ENCODE measurements at regions not wholly inside any gene's neighbourhood (a gene's known extent, or its start where the extent isn't known, plus 50 kb on each side); places are given as distances from the start of the nearest gene placed in this dataset.
"Not testable (repeated sequence)": the region's sequence is repeated elsewhere in the genome, so short reads cannot be mapped to it uniquely, and the experiment has no call there.

DNA sequence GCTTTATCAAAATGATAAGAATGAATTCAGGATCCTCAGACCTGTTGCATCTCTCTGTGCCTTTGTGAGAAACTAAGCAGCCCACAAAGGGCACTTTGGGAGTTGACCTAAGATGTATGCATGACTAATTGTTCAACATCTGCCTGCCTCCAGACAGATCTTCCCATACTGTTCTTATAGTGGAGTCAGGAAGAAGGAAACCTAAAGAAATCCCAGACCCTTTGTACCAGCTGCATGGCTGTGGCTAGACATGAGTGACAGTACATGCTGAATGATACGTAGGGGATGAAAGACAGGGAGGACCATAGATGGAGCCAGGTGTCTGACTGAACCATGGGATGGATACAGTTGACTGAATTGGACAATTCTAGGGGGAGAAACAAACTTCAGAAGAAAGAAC is 148.7 kb upstream of the PCGF5 start:
- no peak for DNase-seq (ENCODE audit: low read depth)
- H3K4me3 ChIP-seq (ENCODE audit: low read depth, low read length) = no peak overlapping the region

- H3K4me3 ChIP-seq (ENCODE audit: low read depth, low read length) = no peak overlapping the region
- no peak for DNase-seq (ENCODE audit: low read depth)
These were observed 147.0 kb upstream of the PCGF5 start for GRCh38 chr10:91073286-91073979.

GRCh38 chr10:91076991-91077548 is 143.4 kb upstream of the PCGF5 start:
- DNase-seq (ENCODE audit: low read depth) = no peak
- no peak overlapping the region for H3K4me3 ChIP-seq (ENCODE audit: low read depth, low read length)

DNA sequence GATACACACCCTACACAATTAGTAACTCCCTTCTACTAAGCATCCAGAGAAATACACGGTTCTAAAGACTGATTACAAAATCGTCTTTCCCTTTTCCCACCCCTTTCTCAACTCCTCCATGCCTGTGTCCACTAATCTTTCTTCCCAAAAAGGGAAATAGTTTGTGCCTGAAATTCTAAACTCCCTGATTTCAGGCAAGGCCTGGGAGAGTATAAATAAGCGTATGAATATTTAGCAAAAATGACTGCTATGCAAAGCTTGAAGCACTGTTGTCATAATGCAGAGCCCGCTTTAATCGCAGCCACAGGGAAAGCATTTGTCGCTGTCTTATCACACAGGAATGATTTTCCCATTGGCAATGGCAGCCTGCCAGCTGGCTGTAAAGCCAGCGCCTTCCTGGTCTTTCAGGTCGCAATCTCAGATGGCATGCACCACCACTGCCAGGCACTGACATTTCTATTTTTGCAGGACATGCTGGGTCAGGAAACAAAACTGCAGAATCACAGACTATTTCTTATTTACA is 142.9 kb upstream of the PCGF5 start:
- H3K4me3 ChIP-seq (ENCODE audit: low read depth, low read length) = no peak overlapping the region
- peak; percentile 14 for DNase-seq (ENCODE audit: low read depth)

DNA sequence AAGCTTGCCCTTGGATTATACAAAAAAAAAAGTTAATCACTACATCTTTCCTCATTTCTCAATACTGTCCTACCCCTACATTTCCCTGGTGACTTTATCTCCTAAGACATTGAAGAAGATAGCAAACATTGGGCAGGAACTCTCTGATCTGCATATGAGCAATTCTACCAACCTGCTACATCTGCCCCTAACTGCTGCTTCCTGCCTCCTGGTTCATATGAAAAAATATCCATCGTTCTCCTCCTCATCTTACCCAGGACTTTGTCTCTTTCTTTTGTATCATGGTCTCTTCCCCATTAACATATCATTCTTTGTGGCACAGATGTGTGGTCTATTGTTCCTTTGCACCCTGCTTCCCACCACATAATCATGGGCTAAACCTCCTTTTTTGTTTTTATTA is 139.7 kb upstream of the PCGF5 start:
- DNase-seq (ENCODE audit: low read depth) = no peak
- H3K4me3 ChIP-seq (ENCODE audit: low read depth, low read length) = no peak overlapping the region

DNA sequence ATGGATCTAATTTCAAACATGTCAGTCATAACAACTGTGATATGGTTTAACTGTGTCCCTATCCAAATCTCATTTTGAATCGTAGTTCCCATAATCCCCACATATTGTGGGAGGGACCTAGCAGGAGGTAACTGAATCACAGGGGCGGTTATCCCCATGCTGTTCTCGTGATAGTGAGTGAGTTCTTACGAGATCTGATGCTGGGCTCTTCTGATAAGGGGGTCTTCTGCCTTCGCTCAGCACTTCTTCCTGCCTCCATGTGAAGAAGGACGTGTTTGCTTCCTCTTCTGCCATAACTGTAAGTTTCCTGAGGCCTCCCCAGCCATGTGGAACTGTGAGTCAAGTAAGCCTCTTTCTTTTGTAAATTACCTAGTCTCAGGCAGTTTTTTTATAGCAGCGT is 138.0 kb upstream of the PCGF5 start:
- no peak for DNase-seq (ENCODE audit: low read depth)
- H3K4me3 ChIP-seq (ENCODE audit: low read depth, low read length) = no peak overlapping the region

- no peak overlapping the region for H3K4me3 ChIP-seq (ENCODE audit: low read depth, low read length)
- DNase-seq (ENCODE audit: low read depth) = no peak
These were observed 131.9 kb upstream of the PCGF5 start for GRCh38 chr10:91088300-91089140.

DNA sequence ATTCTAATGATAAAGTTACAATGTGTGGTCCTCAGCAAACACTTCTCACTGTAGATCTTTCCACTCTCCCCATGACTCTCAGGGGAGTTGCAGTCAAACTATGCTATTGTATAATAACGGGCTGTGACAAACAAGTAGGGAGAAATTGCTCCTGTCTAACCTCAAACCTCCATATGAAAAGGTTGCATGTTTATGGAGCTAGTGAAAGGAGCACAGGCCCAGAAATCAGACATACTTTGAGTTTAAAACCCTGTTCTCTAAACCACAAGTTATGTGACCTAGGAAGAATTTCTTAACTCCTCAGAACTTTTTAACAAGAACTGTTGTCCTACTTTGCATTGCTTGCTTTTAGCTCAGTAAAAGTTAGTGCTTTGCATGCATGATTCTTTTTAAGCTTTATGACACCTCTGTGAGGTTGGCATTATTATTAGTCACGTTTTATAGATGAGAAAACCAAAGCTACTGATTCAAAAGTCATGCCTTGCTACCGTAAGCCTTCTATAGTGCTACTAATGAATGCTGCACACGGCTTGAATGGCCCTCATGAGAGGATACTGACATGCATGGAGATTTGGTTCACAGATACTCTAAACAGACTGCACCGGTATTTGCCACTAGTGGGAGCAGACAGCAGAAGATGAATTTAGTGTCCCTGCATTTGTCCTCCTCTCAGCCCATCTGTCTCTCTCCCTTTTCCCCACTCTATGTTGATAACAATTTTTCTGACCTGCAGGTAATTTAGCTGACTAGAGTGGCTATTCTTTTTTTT is 129.5 kb upstream of the PCGF5 start:
- no peak for DNase-seq (ENCODE audit: low read depth)
- no peak overlapping the region for H3K4me3 ChIP-seq (ENCODE audit: low read depth, low read length)

- H3K4me3 ChIP-seq (ENCODE audit: low read depth, low read length) = no peak overlapping the region
- DNase-seq (ENCODE audit: low read depth) = no peak
These were observed 128.7 kb upstream of the PCGF5 start for GRCh38 chr10:91091780-91092179.

GRCh38 chr10:91096274-91096673 is 124.2 kb upstream of the PCGF5 start:
- no peak overlapping the region for H3K4me3 ChIP-seq (ENCODE audit: low read depth, low read length)

DNA sequence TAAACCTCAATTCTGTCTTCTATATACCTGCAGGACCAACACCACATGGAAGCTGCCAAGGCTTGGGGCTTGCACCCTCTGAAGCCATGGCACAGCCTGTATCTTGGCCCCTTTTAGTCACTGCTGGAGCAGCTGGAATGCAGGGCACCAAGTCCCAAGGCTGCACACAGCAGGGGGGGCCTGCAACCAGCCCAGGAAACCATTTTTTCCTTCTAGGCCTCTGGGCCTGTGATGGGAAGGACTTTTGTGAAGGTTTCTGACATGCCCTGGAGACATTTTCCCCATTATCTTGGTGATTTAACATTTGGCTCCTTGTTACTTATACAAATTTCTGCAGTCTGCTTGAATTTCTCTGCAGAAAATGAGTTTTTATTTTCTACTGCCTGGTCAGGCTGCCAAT is 123.2 kb upstream of the PCGF5 start:
- DNase-seq (ENCODE audit: low read depth) = no peak
- H3K4me3 ChIP-seq (ENCODE audit: low read depth, low read length) = no peak overlapping the region

More at GRCh38 chr10:91096274-91096673, 124.2 kb upstream of the PCGF5 start:
- DNase-seq (ENCODE audit: low read depth) = no peak

- DNase-seq (ENCODE audit: low read depth); H3K4me3 ChIP-seq (ENCODE audit: low read depth, low read length): not testable (repeated sequence)
These were observed 122.4 kb upstream of the PCGF5 start for GRCh38 chr10:91098021-91098420.

GRCh38 chr10:91103384-91104192 is 116.9 kb upstream of the PCGF5 start:
- no peak overlapping the region for H3K4me3 ChIP-seq (ENCODE audit: low read depth, low read length)
- no peak for DNase-seq (ENCODE audit: low read depth)

DNA sequence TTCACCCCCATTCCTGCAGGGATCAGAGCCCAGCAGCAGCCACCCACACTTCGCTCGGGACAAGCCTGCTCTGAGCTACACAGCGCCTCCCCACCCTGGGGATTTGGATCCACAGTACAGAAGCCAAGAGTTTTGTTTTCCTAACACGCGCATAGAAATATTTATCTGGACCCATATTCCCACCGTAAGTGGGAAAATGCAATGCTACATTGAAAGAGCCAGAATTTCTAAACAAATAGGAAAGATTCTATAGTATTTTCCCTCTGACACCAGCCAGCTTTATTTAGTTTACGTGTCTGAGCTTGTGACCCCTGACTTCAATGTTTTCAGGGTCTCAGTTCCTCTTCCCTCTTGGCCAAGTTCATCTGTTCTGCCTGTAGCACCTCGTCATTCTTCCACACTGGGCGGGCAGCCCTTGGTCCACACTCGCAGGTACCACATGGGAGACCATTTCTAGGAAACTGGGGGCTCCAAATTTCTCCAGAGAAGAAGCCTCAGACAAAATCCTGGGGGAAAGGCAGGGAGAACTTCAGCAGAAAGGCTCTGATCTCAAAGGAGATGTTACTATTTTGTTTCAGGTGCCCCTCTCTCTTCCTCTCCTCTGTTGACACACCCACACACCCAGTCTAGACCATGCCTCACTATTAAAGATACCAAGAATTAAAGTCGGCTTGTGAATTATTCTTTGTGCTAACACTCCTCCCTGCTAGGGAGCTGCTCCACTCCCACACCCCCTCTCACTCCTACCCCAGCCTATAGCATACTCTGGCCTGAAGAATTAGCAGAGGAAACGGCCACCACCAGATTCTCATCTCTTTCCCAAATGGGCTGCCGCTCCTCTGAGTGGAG is 116.0 kb upstream of the PCGF5 start:
- no peak overlapping the region for H3K4me3 ChIP-seq (ENCODE audit: low read depth, low read length)
- no peak for DNase-seq (ENCODE audit: low read depth)

- DNase-seq (ENCODE audit: low read depth) = no peak
- H3K4me3 ChIP-seq (ENCODE audit: low read depth, low read length) = no peak overlapping the region
These were observed 115.2 kb upstream of the PCGF5 start for GRCh38 chr10:91105269-91105668.

DNA sequence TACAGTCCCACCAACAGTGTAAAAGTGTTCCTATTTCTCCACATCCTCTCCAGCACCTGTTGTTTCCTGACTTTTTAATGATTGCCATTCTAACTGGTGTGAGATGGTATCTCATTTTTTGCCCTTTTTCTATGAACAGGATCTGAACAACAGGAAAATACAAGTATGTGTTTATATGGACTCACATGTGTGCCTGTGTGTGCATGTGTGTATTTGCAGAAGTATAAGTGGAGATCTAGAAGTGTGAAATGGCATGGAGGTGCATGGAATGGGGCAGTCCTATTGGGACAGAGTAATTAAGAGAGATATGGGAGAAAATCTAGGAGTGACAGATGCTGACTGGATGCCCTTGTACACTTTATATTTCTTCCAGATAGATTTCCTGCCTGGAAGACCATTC is 111.6 kb upstream of the PCGF5 start:
- H3K4me3 ChIP-seq (ENCODE audit: low read depth, low read length) = no peak overlapping the region
- no peak for DNase-seq (ENCODE audit: low read depth)

DNA sequence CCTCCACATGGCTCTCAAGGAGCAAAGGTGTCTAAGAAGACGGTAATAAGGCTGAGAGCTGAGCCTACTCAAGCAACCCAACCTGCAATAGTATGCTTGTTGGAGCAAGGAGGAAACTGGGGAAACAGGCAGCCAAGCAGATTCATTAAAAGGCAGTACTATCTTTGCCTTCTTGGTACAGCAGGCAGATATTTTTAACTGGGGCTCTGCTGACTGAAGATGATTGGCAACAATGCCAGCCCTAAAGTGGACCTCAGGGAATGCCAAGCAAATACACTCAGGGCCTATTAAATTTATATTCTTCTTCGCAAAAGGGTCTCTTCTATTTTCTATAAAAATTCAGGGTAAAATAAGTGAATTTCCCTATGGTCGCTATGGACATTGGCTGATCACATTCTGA is 109.4 kb upstream of the PCGF5 start:
- no peak overlapping the region for H3K4me3 ChIP-seq (ENCODE audit: low read depth, low read length)
- no peak for DNase-seq (ENCODE audit: low read depth)

All from skeletal muscle cell (primary cell).